ENCODE measurements at regions not wholly inside any gene's neighbourhood (a gene's known extent, or its start where the extent isn't known, plus 50 kb on each side); places are given as distances from the start of the nearest gene placed in this dataset.
"Not testable (repeated sequence)": the region's sequence is repeated elsewhere in the genome, so short reads cannot be mapped to it uniquely, and the experiment has no call there.

GRCh38 chr13:62185631-62186255, 770.1 kb upstream of the PCDH20 start:
- DNase-seq (ENCODE audit: low read depth in 1 of 2, low spot score in 1 of 2) = no peak

- DNase-seq (ENCODE audit: low read depth in 1 of 2, low spot score in 1 of 2) = no peak
Measured at GRCh38 chr13:62176051-62176450, 760.4 kb upstream of the PCDH20 start.

GRCh38 chr13:62173958-62174357, 758.3 kb upstream of the PCDH20 start:
- DNase-seq (ENCODE audit: low read depth in 1 of 2, low spot score in 1 of 2) = no peak

- no peak for DNase-seq (ENCODE audit: low read depth in 1 of 2, low spot score in 1 of 2)
Measured at GRCh38 chr13:62171697-62172096, 756.0 kb upstream of the PCDH20 start.

GRCh38 chr13:62168891-62169290, 753.2 kb upstream of the PCDH20 start:
- no peak for DNase-seq (ENCODE audit: low read depth in 1 of 2, low spot score in 1 of 2)

- no peak for DNase-seq (ENCODE audit: low read depth in 1 of 2, low spot score in 1 of 2)
Measured at GRCh38 chr13:62167650-62168172, 752.1 kb upstream of the PCDH20 start.

- no peak for DNase-seq (ENCODE audit: low read depth in 1 of 2, low spot score in 1 of 2)
Measured at GRCh38 chr13:62162860-62163259, 747.2 kb upstream of the PCDH20 start.

GRCh38 chr13:62158520-62158919, 742.9 kb upstream of the PCDH20 start:
- no peak for DNase-seq (ENCODE audit: low read depth in 1 of 2, low spot score in 1 of 2)

- DNase-seq (ENCODE audit: low read depth in 1 of 2, low spot score in 1 of 2) = not testable (repeated sequence)
Measured at GRCh38 chr13:62151724-62152123, 736.1 kb upstream of the PCDH20 start.

GRCh38 chr13:62142048-62142447, 726.4 kb upstream of the PCDH20 start:
- no peak for DNase-seq (ENCODE audit: low read depth in 1 of 2, low spot score in 1 of 2)

- DNase-seq (ENCODE audit: low read depth in 1 of 2, low spot score in 1 of 2) = no peak
Measured at GRCh38 chr13:62139597-62139996, 723.9 kb upstream of the PCDH20 start.

GRCh38 chr13:62137629-62138405, 722.2 kb upstream of the PCDH20 start:
- DNase-seq (ENCODE audit: low read depth in 1 of 2, low spot score in 1 of 2) = no peak

- DNase-seq (ENCODE audit: low read depth in 1 of 2, low spot score in 1 of 2) = no peak
Measured at GRCh38 chr13:62131604-62132003, 716.0 kb upstream of the PCDH20 start.

- no peak for DNase-seq (ENCODE audit: low read depth in 1 of 2, low spot score in 1 of 2)
Measured at GRCh38 chr13:62130062-62130970, 714.7 kb upstream of the PCDH20 start.

- no peak for DNase-seq (ENCODE audit: low read depth in 1 of 2, low spot score in 1 of 2)
Measured at GRCh38 chr13:62129000-62129551, 713.4 kb upstream of the PCDH20 start.

GRCh38 chr13:62126400-62126799, 710.8 kb upstream of the PCDH20 start:
- DNase-seq (ENCODE audit: low read depth in 1 of 2, low spot score in 1 of 2) = no peak

GRCh38 chr13:62125451-62125850, 709.8 kb upstream of the PCDH20 start:
- no peak for DNase-seq (ENCODE audit: low read depth in 1 of 2, low spot score in 1 of 2)

GRCh38 chr13:62123409-62123808, 707.8 kb upstream of the PCDH20 start:
- DNase-seq (ENCODE audit: low read depth in 1 of 2, low spot score in 1 of 2) = no peak

- no peak for DNase-seq (ENCODE audit: low read depth in 1 of 2, low spot score in 1 of 2)
Measured at GRCh38 chr13:62122434-62122833, 706.8 kb upstream of the PCDH20 start.

- no peak for DNase-seq (ENCODE audit: low read depth in 1 of 2, low spot score in 1 of 2)
Measured at GRCh38 chr13:62119739-62120700, 704.4 kb upstream of the PCDH20 start.

Measured in activated CD4-positive, alpha-beta T cell treated with anti-CD3 and anti-CD28 coated beads, Interleukin-2, amount 50 U/mL, for 24 hours (primary cell).